ENCODE measurements at regions not wholly inside any gene's neighbourhood (a gene's known extent, or its start where the extent isn't known, plus 50 kb on each side); places are given as distances from the start of the nearest gene placed in this dataset.

DNA sequence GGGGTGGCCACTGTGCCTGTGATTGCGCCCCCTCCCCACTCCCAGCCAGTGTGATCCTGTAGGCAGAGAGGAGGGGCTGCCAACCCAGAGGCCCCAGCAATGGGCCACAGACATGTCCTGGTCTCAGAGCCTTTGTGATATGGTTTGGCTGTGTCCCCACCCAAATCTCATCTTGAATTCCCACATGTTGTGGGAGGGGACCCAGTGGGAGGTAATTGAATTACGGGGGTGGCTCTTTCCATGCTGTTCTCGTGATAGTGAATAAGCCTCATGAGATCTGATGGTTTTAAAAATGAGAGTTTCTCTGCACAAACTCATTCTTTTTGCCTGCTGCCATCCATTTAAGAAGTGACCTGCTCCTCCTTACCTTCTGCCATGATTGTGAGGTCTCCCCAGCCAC is 56.8 kb upstream of the ZNF469 start:
- Histone ChIP-seq H3K9me1 (ENCODE audit: control insufficient read depth, insufficient read depth, low read length) (no peaks in the 10 kb centered on the region), H2AFZ (ENCODE audit: low read depth, low read length) (peak overlapping the region; percentile 56; the same call in 1 of the 2 replicates), H3K9ac (ENCODE audit: insufficient read depth in 1 of 2, low read depth in 2 of 2, low read length in 2 of 2) (peak overlapping the region in 1 of 2 experiments; percentile 31; a peak in 1 of 4 replicates), H3K27me3 (ENCODE audit: control insufficient read depth in 2 of 2, insufficient read depth in 2 of 2, low read length in 2 of 2) (no peaks in the 10 kb centered on the region), H3K79me2 (ENCODE audit: control insufficient read depth, insufficient read depth, low read length) (no peaks in the 10 kb centered on the region), H3K4me3 (no peak overlapping the region), H3K4me2 (ENCODE audit: insufficient read depth, low read length) (no peak overlapping the region), H4K20me1 (replicated peaks; ENCODE audit: control insufficient read depth, insufficient read depth, low read length) (no peaks in the 10 kb centered on the region), H3K9me3 (replicated peaks; ENCODE audit: control insufficient read depth, insufficient read depth, low read depth, low read length) (no peaks in the 10 kb centered on the region; the same call in 1 of the 2 replicates), H3K27ac (ENCODE audit: extremely low read depth, low read depth, low read length) (no peak overlapping the region; the same call in 2 of the 3 replicates), H3K4me1 (replicated peaks in 1 of 2; ENCODE audit: control insufficient read depth in 2 of 2, insufficient read depth in 2 of 2, low read length in 2 of 2) (peaks cover 6 to 67% of the 10 kb centered on the region in 2 experiments; a peak in 4 of 5 replicates), H3K36me3 (ENCODE audit: control insufficient read depth, insufficient read depth, low read length) (no peaks in the 10 kb centered on the region)
- ChIA-PET CTCF (ENCODE audit: low intra/inter-chr PET ratio) (no interaction called here), POLR2A (interaction anchor here (0.5 kb wide), 1 partner anchor 14 kb away, joined by 4 read pairs; no protein-coding TSS in a partner anchor)
- FAIRE-seq (no peak), DNase-seq (ENCODE audit: extremely low read depth in 1 of 4, low spot score in 3 of 4) (no peak), ATAC-seq (no peak; the same call in 1 of the 3 replicates)
- intact Hi-C loops (cut with micrococcal nuclease) = no loop called here
- in situ Hi-C loops (cut with MboI) = no loop called here
- TF ChIP-seq RCOR1 (IDR thresholded peaks at IDR 0.05; ENCODE audit: borderline replicate concordance in 1 of 2, low read depth in 2 of 2, low read length in 2 of 2) (no peak), BCLAF1 (IDR thresholded peaks at IDR 0.05; ENCODE audit: borderline replicate concordance in 1 of 2, control insufficient read depth in 1 of 2, low read depth in 2 of 2, low read length in 1 of 2) (no peak), ZNF766 (CRISPR knock-in tag; conservative IDR thresholded peaks at IDR 0.05) (0 out of 2 replicates have a peak, but pooled peaks have one; percentile 56), CBFA2T2 (conservative IDR thresholded peaks at IDR 0.05) (0 out of 2 replicates have a peak, but pooled peaks have one; percentile 12), CHD2 (IDR thresholded peaks at IDR 0.05; ENCODE audit: low read depth, low read length) (peak; percentile 46; the same call in 1 of the 2 replicates), TAL1 (IDR thresholded peaks at IDR 0.05) (peak; percentile 18; the same call in 1 of the 2 replicates), ARID1B (IDR thresholded peaks at IDR 0.05) (0 out of 2 replicates have a peak, but pooled peaks have one; percentile 12), EGR1 (conservative IDR thresholded peaks at IDR 0.05) (peak; percentile 75), CBFA2T3 (IDR thresholded peaks at IDR 0.05) (peak; percentile 53), CC2D1A (IDR thresholded peaks at IDR 0.05) (peak; percentile 14; the same call in 1 of the 2 replicates)
- TF ChIP-seq, protein P1, sequence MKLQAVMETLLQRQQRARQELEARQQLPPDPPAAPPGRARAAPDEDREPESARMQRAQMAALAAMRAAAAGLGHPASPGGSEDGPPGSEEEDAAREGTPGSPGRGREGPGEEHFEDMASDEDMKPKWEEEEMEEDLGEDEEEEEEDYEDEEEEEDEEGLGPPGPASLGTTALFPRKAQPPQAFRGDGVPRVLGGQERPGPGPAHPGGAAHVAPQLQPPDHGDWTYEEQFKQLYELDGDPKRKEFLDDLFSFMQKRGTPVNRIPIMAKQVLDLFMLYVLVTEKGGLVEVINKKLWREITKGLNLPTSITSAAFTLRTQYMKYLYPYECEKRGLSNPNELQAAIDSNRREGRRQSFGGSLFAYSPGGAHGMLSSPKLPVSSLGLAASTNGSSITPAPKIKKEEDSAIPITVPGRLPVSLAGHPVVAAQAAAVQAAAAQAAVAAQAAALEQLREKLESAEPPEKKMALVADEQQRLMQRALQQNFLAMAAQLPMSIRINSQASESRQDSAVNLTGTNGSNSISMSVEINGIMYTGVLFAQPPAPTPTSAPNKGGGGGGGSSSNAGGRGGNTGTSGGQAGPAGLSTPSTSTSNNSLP (IDR thresholded peaks at IDR 0.05; ENCODE audit: borderline replicate concordance, low read depth, low read length) = no peak
- TF ChIP-seq, protein P2, sequence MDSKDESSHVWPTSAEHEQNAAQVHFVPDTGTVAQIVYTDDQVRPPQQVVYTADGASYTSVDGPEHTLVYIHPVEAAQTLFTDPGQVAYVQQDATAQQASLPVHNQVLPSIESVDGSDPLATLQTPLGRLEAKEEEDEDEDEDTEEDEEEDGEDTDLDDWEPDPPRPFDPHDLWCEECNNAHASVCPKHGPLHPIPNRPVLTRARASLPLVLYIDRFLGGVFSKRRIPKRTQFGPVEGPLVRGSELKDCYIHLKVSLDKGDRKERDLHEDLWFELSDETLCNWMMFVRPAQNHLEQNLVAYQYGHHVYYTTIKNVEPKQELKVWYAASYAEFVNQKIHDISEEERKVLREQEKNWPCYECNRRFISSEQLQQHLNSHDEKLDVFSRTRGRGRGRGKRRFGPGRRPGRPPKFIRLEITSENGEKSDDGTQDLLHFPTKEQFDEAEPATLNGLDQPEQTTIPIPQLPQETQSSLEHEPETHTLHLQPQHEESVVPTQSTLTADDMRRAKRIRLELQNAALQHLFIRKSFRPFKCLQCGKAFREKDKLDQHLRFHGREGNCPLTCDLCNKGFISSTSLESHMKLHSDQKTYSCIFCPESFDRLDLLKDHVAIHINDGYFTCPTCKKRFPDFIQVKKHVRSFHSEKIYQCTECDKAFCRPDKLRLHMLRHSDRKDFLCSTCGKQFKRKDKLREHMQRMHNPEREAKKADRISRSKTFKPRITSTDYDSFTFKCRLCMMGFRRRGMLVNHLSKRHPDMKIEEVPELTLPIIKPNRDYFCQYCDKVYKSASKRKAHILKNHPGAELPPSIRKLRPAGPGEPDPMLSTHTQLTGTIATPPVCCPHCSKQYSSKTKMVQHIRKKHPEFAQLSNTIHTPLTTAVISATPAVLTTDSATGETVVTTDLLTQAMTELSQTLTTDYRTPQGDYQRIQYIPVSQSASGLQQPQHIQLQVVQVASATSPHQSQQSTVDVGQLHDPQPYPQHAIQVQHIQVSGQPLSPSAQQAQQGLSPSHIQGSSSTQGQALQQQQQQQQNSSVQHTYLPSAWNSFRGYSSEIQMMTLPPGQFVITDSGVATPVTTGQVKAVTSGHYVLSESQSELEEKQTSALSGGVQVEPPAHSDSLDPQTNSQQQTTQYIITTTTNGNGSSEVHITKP (IDR thresholded peaks at IDR 0.05; ENCODE audit: partially characterized antibody) = peak; percentile 47
- WGBS (ENCODE audit: insufficient coverage, low coverage, missing lambda C conversion rate) = 28% methylated on average over 3 of the region's 3 CpGs
- no TSS peak for BruUV-seq (replicated peaks)

Measured in K562 (cell line).